Stimulated activated CD4-positive, alpha-beta T cell treated with anti-CD3 and anti-CD28 coated beads, Interleukin-15, amount 100 ng/mL, for 48 hours (primary cell): ENCODE measurements at regions not wholly inside any gene's neighbourhood (a gene's known extent, or its start where the extent isn't known, plus 50 kb on each side); places are given as distances from the start of the nearest gene placed in this dataset.
"Not testable (repeated sequence)": the region's sequence is repeated elsewhere in the genome, so short reads cannot be mapped to it uniquely, and the experiment has no call there.

ENCODE experiments used
- DNase-seq, 2 donors: peaks; one replicate each; pipeline ENCODE4 v3.0.0-alpha.2; 2020; ENCODE audit warnings: low read depth in 2 of 2

DNA sequence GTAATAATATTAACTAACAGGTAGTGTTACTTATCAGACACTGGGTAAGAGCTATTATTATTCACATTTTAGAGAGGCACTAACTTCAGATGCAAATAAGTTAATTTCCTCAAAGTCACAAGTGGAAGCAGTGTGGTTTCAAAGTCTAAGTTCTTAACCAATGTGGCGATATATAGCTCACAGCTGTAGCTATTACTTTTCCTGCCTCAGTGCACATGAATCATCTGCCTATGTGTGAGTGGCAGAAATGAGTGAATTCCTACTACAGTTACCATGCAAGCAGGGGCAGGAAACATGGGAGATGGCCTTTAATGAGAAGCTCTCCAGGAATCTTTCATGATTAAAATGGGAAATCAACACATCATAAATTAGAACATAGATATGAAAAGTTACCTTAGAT is 126.2 kb upstream of the EYA4 start:
- no peak for DNase-seq

DNA sequence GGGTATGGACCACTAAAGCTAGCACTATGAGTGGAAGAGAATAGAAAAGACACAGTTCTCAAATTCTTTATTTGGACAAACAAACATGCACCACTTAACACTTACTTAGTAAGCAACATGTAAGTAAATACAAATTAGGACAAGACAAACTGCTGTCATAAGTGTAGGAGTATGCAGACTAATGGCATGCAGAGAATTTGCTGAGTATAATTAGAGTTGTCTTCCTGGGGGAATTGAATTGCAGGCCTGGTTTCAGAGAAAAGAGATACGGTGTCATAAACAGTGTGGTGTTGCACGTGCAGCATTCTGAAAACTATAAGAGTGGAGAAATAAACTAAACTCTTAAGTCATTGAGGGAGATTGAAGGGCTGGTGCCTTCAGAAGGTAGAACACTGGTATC is 125.2 kb upstream of the EYA4 start:
- no peak for DNase-seq

DNA sequence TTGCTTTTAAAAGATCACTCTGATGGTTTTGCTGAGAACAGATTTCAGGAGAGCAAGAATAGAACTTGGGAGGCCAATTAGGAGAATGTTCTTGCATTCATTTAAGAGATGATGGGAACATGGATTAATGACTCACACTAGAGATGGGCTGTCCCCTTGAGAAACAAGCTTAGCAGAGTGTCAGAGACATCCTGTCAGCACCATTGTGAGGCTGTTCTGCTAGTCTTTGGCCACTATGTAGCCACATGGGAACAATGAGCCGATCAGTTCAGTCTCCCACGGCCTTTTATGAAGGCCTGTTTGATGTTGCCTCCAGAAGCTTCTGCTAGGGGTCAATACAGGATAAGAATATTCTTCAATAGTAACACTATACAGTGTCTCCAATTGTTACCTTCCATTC is 113.0 kb upstream of the EYA4 start:
- no peak for DNase-seq

DNA sequence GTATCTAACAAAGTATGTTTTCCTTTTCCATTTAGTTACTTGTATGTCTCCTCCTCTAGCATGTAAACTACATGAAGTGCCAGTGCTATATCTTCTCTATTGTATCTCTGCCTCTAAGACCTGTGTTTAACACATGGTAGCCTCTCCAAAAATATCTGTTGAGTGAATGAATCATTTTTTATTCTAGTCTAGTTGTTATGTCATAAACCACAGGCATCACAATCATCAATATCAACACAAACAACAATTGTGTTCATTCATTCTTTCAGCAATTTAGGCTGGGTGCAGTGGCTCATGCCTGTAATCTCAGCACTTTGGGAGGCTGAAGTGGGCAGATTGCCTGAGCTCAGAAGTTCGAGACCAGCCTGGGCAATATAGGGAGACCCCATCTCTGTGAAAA is 111.6 kb upstream of the EYA4 start:
- DNase-seq: no peak

DNA sequence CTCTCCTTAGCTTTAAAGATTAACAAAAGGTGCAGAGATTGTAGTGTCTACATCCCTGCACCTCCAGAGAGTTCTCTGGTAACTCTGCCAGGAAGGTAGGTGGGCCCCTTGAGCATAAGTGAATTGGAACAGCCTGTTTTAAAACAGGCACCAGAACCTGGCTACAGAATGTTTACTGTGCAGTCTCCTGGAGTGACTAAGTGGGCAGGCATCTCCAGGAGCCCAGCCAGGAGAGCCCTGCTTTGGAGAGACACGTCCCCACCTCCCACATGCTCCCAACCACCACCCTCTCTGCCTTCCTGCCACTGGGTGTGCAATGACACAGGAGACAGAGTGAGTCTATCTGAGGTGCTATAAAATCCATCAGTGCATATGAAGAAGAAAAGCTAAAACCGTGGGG is 110.3 kb upstream of the EYA4 start:
- DNase-seq: no peak

DNA sequence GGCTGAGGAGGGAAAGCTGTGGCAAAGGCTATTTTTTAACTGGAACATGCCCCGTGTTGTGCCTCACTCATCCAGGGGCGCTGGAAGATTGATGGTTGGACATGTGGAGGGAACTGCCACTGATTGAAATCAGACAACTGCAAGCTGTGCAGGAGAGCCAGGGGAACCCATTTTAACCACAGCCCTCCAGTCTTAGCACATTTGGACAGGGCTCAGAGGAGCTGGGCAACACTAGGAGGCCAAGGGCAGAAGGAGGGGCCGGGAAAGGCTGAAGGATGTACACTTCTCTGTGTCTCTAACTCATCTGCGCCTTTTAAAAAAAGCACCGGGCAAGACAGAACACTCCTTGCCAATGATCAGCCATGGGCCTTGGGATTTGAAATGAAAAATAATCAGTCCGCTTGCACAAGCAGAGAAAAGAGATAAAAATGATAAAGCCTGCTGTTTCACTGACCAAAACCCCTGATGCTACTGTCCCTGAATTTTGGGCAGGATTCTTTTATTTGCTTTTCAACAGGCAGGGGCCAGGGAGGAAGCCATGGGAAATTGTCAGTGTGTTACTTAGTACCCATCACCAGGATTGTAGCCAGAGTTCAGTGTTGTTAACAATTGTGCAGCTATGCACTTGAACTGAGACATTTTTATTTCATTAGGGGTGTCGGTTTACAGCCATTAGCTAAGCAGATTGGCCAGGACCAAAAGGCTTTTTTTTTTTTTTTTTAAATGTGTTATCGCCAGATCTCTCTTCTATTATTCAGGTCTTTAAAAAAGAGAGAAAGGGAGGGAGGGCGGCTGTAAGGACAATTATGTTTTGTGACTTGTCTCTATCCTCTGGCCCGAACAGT is 109.3 kb upstream of the EYA4 start:
- DNase-seq: no peak

DNA sequence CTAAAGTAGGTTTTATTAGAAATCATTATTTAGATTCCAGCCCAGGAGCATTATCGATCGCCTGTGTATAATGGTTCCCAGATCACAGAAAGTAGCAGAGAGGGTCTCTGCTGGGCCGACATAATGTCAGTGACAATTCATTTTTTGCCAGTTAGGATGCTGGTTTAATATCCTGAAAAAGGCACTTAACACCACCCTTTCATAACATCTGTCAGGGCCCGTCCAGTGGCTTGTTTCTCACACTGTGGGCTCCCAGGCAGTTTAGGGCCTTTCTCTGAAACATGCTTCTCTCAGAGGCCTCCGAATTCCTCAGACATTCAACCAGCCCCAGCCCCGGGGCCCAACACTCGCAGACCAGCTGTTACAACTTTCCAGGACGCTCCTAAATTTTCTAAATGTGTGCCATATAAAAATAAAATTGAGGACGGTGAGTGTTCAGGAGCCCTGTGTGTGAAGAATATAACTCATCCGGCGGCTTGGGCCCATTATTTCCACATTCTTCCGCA is 108.6 kb upstream of the EYA4 start:
- no peak for DNase-seq

DNA sequence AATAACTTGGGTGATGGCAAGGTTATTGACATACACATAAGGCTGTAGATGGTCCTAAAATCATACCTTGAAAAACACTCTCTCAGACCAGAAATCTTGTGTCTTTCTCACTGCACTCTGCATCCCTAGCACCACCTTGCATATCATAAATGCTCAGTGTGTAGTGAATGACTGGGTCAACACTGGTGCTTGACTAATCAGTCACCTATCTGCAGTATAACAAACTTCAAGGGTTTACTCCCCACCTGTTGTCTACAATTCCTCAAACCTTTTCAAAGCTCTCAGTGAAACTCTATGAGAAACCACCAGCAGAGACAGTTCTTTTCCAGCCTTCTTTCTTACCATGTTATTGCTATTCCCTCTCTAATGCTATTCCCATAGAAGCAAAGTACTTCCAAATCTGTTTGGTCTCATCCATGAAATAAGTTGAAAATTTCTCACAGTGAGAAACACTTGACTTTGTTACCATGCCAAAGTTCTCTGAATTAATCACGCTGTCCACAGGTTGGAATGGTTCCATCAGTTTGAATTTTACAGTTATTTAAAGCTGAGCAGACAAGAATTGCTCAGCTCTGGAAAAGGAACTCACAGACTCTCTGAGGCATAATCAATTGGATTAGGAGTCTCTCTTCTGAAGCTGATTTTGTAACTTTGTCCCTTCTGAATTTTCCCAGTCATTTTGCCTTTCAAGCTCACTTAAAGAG is 104.8 kb upstream of the EYA4 start:
- no peak for DNase-seq

DNA sequence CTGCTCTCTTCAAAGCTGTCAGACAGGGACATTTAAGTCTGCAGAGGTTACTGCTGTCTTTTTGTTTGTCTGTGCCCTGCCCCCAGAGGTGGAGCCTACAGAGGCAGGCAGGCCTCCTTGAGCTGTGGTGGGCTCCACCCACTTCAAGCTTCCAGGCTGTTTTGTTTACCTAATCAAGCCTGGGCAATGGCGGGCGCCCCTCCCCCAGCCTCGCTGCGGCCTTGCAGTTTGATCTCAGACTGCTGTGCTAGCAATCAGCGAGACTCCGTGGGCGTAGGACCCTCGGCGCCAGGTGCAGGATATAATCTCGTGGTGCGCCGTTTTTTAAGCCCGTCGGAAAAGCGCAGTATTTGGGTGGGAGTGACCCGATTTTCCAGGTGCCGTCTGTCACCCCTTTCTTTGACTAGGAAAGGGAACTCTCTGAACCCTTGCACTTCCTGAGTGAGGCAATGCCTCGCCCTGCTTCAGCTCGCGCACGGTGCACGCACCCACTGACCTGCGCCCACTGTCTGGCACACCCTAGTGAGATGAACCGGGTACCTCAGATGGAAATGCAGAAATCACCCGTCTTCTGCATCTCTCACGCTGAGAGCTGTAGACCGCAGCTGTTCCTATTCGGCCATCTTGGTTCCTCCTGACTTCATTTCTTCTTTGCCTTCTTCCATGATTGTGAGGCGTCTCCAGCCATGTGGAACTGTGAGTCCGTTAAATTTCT is 93.5 kb upstream of the EYA4 start:
- DNase-seq: not testable (repeated sequence)

DNA sequence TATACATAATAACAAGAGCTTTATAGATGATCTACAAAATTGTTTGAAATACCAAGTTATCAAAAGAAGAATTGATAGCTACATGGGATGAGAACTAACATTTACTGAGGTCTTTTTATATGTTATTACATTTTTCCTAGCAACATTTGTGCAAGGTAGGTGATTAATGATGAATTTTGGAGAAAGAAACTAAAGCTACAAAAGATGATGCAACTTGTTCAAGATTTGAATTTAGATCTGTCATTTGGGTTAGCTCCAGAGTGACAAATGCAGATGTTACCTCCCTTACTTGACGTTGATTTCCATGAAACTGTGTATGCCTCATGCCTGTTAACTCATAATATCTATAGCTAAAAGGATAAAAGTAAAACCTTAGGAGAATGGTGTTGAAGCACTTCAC is 84.5 kb upstream of the EYA4 start:
- DNase-seq: no peak

DNA sequence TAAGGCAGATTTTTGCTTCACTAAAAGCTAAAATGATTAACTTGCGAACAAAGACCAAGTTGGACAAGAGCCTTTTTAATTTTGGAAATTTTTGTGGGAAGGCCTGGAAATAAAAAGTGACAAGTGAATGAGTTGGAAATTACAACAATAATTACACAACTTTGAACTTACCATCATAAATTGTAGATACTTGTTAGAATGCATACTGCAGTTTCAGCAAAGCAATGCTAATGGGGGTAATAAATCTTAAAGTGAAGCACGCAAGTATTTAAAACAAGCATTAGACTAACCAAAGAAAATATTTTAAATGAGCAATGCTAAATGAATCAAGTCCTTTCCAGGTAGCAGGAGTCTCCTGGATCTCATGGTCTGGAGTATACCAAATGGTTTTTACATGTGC is 83.2 kb upstream of the EYA4 start:
- DNase-seq: no peak

DNA sequence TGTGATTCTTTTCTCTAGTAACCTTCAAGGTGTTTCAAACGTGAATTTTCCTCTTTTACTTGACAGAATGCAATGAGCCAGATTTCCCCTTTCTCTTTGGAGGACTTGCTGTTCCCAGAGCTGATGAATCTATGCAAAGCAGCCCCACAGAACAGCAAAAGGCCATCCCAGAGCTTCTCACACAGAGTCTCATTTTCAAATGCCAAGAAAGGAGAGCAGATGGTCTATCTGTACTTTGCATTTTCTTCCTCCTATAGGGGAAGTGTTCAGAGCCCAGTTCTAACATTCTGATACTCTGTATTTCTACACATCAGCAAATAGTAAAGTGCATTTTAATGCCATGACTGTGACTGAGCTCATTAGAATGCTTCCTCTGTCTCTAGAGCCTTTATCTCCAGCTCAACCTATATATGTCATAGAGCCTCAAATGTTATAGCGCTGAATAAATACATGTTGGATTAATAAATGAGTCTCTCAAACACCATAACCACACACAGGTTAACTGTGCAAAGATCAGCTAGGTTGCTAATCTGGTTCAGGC is 81.8 kb upstream of the EYA4 start:
- no peak for DNase-seq

DNA sequence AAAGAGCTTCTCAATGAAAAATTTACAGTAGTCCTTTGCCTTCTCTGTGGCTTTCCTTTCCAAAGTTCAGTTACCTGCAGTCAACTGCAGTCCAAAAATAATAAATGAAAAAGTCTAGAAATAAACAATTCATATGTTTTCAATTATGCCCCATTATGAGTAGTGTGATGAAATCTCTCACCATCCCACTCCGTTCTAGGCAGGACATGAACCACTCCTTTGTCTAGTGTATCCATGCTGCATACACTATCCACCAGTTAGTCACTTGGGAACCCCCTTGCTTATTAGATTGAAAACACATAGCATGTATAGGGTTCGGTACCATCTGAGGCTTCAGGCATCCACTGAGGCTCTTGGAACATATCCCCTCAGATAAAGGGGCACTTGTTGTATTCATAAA is 80.6 kb upstream of the EYA4 start:
- no peak for DNase-seq

DNA sequence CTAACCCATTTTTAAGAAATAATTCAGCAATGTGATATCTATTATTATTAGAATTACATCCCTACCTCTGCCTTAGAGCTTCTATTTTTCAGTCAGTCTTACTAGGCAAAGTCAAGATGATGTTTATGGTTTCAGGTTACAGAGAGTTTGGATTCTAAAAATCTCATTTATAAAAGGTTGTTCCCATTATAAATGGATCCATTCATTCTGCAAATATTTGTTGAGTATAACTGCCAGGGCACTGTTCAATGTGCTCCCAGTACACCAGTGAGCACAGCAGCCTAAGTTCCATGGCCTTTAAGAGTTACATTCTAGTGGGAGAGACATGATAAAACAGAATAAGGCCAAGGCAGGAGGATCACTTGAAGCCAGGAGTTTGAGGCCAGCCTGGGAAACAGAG is 75.9 kb upstream of the EYA4 start:
- no peak for DNase-seq

DNA sequence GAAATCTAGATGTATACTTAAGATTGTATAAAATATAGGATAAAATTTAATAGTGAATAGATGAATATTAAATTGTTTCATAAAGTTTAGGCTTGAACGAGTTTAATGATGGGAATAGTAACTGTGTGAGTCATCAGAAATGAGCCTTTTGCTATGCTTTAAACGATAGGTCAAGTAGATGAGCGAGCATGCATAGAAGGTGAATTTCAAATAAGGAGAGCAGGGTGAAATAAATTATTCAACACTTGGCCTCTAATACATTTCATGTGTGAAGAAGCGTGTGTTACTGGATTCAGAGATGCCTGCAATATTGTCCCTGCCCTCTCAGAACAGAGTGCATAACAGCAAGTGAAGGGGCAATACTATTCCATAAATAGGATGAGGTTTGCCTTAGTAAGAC is 74.4 kb upstream of the EYA4 start:
- DNase-seq: no peak

DNA sequence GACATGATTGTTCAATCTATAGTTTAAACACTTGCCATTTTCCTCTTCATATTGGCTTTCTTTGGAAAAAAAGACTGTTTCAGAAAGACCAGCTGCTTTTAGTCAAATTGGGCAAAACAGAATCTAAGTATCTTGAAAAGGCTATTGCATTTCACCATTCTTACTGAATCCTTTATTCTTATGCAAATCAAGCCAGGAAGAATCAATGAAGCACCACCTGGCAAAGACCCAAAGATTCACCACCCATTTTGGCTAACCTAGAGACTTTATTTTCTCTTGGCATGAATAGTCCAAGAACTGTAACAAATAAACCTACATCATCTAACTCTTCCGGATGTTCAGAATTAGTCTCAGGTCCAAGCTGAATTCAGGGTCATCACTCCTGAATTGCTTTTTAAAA is 71.3 kb upstream of the EYA4 start:
- DNase-seq: no peak

DNA sequence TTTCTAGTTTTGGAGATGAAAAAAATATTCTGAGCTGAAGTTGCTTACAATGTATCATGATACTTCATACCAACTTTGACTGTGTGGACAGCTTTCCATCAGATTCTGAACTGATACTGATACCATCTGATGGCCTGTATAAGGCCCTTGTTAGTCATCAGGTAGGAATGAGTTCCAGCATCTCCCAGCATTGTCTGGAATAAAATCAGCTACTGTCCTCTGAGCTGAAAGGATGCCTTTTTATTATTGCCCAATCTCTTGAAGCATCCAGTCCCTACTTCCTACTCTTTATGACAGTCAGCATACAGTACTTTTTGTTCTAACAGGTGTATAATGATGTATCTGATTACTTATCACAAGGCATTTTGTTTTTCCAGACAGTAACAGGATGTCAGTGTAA is 70.6 kb upstream of the EYA4 start:
- DNase-seq: no peak

DNA sequence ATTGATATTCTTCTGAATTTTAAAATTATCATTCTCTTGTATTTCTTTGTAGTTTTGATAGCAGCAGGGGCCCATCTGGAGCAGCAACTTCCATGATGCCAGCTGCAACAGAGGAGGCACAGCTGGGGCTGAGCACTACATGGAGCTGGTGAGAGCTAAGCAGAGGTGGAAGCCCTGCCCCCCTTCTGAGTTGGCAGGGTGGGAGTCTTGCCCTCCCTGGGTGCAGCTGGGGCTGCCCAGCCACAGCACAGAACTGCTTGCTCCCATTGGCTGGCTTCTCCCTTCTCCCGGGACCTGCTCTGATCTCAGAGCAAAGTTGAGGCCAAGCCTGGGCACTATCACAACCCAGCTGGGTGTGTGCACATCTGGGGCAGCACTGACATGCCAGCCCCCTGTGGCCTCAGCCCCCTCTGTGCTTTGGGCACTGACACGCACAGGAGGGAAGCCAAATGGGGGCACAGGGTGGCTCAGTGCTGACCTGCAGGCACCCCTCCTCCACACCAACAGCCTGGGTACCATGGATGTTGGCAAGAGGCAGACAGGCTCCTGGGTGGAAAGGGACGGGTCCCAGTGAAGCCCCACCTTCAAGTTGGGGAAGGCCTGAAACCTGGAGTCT is 69.1 kb upstream of the EYA4 start:
- DNase-seq: no peak

DNA sequence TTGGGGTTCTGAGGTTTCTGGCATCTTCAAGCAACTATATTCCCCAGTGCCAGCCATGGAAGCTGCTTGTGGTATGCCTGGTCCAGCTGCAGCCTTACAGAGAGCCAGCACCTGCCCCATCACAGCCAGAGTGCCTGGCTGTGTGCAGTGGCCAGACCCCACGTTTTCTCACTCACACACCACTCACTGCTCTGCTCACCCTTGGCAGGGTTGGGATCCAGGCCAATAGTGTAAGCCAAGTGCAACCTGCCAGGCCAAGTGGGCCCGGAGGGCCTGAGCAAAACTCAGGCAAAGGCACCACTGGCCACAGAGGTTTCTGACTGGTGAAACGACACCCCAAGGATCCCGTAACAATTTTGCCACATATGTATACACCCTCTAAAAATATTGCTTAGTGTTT is 67.9 kb upstream of the EYA4 start:
- DNase-seq: no peak

DNA sequence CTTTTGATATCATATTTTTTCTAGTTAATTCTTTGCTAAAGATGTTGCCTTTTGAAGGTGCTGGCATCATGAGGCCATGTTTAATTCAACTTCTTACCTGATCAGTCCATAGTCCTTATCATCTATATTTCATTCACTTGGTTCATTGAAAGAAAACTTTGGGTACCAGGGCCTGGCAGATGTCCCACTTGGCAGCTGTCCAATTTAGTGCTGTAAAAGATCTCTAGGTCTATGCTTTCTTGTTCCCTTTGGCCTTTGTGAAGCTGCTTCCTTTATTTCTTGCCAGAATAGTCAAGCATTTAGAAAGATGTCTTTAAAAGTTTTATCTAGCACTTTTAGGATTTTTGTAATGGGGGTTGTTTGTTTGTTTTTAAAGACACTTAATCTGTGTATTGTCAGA is 61.7 kb upstream of the EYA4 start:
- DNase-seq: no peak

DNA sequence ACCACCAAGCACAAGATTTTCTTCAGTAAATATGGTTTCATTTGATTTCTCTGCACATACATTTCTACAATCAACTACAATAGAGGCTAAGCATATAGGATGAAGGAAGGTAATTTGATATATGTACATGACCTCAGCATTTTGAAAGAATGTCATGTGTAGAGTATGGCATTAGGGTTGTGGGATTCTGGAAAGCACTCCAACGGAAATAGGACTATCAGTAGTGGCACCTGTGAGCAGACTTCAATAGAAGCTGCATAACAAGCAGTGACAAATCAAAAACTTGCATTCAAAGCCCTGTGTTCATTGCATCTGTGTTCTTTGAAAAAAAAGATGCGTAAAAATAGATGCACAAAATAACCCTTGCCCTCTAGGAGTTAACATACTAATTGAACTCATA is 57.5 kb upstream of the EYA4 start:
- no peak for DNase-seq

DNA sequence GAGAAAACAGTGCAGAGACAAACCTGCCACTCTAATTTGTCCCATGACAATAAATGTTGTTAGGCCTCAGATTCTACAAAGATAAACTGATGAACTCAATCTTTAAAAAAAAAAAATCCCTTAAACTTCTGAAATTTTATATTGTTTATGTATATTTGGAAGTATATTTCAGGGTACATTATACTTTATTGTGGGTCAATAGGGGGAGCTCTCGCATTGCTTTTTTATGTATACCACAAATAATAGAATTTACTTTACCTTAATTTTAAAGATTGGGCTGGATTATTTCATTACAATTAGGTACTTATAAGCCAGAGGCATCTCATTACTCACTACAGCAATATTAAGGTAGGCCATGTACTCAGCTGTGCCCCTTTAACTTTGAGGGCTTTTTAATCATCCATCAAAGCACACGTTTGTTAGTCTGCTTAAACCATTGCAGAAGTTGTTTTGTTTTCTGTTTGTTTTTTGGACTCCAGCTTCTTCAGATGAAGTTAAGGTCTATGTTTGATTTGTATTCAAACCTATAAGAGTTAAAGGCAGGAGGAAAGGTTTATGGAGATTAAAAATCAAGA is 56.3 kb upstream of the EYA4 start:
- DNase-seq: no peak
